ENCODE measurements at regions not wholly inside any gene's neighbourhood (a gene's known extent, or its start where the extent isn't known, plus 50 kb on each side); places are given as distances from the start of the nearest gene placed in this dataset.

DNA sequence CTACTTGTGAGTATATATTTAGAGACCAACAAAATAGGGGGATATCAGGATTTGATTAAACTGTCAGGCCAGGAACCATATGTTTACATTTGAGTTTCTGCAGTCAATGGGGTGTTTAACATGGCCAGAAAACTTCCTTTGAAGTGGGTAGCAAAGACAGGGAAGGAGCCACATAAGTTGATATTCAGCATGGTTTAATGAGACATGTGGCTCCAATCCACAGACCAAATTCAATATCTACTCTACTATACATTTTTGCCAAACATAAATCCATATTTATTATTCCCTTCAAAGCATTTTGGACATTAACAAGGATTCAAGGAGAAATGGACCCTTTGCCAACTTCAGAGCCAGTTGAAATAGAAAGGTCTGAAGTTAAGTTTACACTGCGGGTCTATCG lies 99.8 kb downstream of the TAF11L14 start:
- H3K4me1 ChIP-seq: no peaks in the 10 kb centered on the region
- no peaks in the 10 kb centered on the region for H3K27me3 ChIP-seq
- intact Hi-C loops (cut with DNase I; ENCODE audit: low total_unique reads): no loop called here
- H3K9me3 ChIP-seq: no peaks in the 10 kb centered on the region
- TF ChIP-seq, protein P1, sequence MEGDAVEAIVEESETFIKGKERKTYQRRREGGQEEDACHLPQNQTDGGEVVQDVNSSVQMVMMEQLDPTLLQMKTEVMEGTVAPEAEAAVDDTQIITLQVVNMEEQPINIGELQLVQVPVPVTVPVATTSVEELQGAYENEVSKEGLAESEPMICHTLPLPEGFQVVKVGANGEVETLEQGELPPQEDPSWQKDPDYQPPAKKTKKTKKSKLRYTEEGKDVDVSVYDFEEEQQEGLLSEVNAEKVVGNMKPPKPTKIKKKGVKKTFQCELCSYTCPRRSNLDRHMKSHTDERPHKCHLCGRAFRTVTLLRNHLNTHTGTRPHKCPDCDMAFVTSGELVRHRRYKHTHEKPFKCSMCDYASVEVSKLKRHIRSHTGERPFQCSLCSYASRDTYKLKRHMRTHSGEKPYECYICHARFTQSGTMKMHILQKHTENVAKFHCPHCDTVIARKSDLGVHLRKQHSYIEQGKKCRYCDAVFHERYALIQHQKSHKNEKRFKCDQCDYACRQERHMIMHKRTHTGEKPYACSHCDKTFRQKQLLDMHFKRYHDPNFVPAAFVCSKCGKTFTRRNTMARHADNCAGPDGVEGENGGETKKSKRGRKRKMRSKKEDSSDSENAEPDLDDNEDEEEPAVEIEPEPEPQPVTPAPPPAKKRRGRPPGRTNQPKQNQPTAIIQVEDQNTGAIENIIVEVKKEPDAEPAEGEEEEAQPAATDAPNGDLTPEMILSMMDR (IDR thresholded peaks at IDR 0.05): no peak
- no peak for TF ChIP-seq POLR2A (IDR thresholded peaks at IDR 0.05)
- no peak overlapping the region for H3K4me3 ChIP-seq
- no peaks in the 10 kb centered on the region for H3K36me3 ChIP-seq
- no peak overlapping the region for H3K27ac ChIP-seq
- no peak for DNase-seq

DNA sequence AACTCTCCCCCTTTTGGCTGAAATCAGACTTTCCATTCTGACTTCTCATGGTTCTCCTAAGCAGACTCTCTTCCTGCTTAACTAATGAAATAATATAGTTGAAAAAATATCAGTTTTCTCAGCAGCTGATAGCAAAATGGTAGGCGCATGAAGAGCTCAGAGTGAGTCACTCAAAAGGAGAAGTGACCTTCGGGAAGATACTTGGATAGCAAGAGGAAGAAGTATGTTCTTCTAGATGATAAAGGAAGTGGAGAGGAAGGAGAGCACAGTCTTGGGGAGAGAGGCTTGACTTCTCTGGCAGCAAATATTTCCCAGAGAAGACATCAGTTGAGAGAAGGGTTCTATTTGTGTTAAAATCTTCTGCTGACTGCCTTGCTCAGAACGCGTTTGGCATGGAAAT lies 101.5 kb downstream of the TAF11L14 start:
- Histone ChIP-seq H3K4me1 (no peaks in the 10 kb centered on the region), H3K27ac (no peak overlapping the region), H3K27me3 (no peaks in the 10 kb centered on the region), H3K36me3 (no peaks in the 10 kb centered on the region), H3K9me3 (no peaks in the 10 kb centered on the region), H3K4me3 (no peak overlapping the region)
- DNase-seq: no peak
- intact Hi-C loops (cut with DNase I; ENCODE audit: low total_unique reads): no loop called here
- TF ChIP-seq, protein P1 (IDR thresholded peaks at IDR 0.05): no peak

DNA sequence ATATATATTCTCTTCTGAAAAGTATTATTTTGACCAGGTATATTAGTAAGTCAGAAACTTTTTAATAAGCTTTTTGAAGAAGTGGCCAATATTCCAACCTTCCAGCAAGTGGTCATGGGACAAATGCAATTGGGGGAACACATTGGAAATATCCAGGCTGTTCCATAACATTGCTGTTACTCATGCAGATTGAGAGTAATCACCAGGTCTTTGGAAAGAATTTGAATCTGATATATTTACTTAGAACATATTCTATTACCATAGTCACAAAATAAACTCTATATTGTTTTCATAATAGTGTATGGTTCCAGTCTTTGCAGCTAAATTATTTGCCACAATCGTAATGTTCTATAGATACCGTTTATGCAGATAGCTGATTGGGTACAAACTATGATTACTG lies 102.8 kb downstream of the TAF11L14 start:
- Histone ChIP-seq H3K9me3 (no peaks in the 10 kb centered on the region), H3K27me3 (no peaks in the 10 kb centered on the region), H3K4me1 (no peaks in the 10 kb centered on the region), H3K4me3 (no peak overlapping the region), H3K27ac (no peak overlapping the region), H3K36me3 (no peaks in the 10 kb centered on the region)
- TF ChIP-seq POLR2A (IDR thresholded peaks at IDR 0.05): no peak
- TF ChIP-seq, protein P1 (IDR thresholded peaks at IDR 0.05): no peak
- DNase-seq: no peak
- intact Hi-C loops (cut with DNase I; ENCODE audit: low total_unique reads): no loop called here

GRCh38 chr5:17738446-17738845 lies 104.2 kb downstream of the TAF11L14 start:
- no peak for DNase-seq
- Histone ChIP-seq H3K27me3 (no peaks in the 10 kb centered on the region), H3K4me1 (no peaks in the 10 kb centered on the region), H3K4me3 (no peak overlapping the region), H3K36me3 (no peaks in the 10 kb centered on the region), H3K9me3 (no peaks in the 10 kb centered on the region), H3K27ac (no peak overlapping the region)
- intact Hi-C loops (cut with DNase I; ENCODE audit: low total_unique reads): no loop called here
- TF ChIP-seq, protein P1 (IDR thresholded peaks at IDR 0.05): no peak
- no peak for TF ChIP-seq POLR2A (IDR thresholded peaks at IDR 0.05)

DNA sequence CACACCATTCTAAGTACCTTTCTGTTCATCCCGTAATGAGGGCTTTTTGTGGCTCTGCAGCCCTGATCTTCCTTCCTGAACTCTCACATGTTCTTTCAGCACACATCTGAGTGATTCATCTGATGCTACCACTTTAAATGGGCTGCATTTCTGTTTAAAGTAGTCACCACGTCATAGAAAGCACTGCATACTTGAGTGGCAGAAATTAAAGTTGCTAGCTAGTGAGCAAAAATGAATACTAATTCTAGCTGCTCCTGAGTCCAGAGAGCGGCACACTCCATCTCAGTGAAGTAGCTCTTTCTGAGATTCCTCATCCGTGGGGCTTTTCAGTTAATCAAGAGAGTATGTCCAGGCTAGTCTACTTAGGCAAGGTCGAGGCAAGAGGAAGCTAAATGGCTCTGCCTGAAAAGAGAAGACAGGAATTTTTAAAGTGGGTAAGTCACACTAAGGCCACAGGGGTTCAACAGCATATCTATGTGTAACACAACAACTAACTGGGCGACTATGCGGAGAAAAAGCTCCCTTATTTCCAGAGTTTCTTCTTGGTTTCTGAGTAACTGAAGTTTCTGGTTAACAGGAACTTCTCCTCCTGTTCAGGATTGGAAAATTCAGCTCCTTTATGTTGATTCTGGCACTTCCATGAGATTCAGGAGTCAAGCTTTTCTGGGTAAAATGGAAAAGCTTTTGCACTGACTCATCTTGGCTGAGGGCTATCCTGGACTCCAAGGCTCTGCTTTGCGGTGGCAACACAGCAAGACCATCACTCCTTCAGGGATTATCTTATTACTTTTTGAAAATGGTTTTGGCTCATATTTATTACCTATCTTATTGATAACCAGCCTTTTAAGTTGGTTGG lies 109.5 kb downstream of the TAF11L14 start:
- no peaks in the 10 kb centered on the region for H3K36me3 ChIP-seq
- H3K4me3 ChIP-seq: no peak overlapping the region
- H3K4me1 ChIP-seq: no peaks in the 10 kb centered on the region
- no peaks in the 10 kb centered on the region for H3K27me3 ChIP-seq
- H3K27ac ChIP-seq: no peak overlapping the region
- no peaks in the 10 kb centered on the region for H3K9me3 ChIP-seq
- no peak for DNase-seq
- intact Hi-C loops (cut with DNase I; ENCODE audit: low total_unique reads): no loop called here
- no peak for TF ChIP-seq POLR2A (IDR thresholded peaks at IDR 0.05)
- TF ChIP-seq, protein P1 (IDR thresholded peaks at IDR 0.05): no peak

Measured in uterus (tissue), 3 donors.